Hematopoietic multipotent progenitor cell (in vitro differentiated cells): ENCODE measurements at regions not wholly inside any gene's neighbourhood (a gene's known extent, or its start where the extent isn't known, plus 50 kb on each side); places are given as distances from the start of the nearest gene placed in this dataset.
"Not testable (repeated sequence)": the region's sequence is repeated elsewhere in the genome, so short reads cannot be mapped to it uniquely, and the experiment has no call there.

ENCODE experiments used
- DNase-seq, 3 donors: peaks; one replicate each; pipeline ENCODE4 v3.0.0-alpha.2; 2011 to 2015; ENCODE audit warnings: low read depth in 2 of 3, low spot score in 2 of 3

GRCh38 chr2:186348200-186348599 lies 137.9 kb upstream of the ZC3H15 start:
- DNase-seq, result no peak

GRCh38 chr2:186349508-186349907 lies 136.6 kb upstream of the ZC3H15 start:
- peak in 2 of 3 donors; percentile 70 to 95 for DNase-seq

GRCh38 chr2:186354160-186354559 lies 131.9 kb upstream of the ZC3H15 start:
- not testable (repeated sequence) for DNase-seq

DNA sequence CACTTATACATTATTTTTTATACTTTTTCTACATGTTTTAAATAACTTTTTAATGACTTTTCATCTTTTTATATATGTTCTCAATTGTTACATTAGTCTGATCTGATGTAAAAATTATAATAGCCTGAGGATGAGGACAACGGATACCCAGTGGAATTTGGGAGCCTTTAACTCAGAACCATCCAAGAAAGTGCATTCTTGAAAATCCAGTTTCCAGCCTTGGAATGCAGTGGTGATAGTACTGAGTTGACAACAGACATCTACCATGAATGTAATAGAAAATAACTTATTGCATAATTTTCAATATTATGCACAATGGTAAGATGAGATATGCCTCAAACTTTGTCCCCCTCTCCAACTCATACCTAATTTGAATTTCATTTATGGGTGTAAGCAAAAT lies 120.7 kb upstream of the ZC3H15 start:
- no peak for DNase-seq

DNA sequence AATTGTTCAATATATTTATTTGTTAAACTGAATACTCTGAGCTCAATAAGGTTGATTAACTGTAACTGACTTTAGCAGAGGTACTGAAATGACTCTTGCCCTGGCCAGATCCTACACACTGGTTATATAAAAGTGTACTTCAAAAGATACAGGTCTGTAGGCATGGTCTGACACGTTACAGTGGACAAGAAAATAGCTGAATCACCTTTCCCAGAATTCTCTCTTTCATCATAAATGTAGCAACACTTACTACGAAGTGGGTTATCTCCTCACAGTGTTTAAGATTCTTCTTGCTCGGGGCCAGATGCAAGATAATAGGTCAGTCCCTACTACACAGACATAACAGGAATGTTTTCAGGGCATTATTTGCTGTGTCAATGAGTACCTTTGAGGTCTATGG lies 107.0 kb upstream of the ZC3H15 start:
- no peak for DNase-seq

DNA sequence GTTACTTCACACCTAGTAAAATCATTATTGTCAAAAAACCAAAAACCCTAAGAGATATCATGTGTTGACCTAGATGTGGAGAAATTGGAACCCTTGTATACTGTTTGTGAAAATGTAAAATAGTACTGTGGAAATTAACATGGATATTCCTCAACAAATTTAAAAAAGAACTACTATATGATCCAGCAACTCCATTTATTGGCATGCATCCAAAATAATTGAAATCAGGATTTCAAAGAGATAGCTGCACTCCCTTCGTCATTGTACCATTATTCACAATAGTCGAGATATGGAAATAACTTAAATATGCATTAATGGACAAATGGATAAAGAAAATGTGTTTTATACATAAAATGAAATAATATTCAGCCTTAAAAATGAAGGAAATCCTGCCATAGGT lies 105.3 kb upstream of the ZC3H15 start:
- DNase-seq, result no peak

DNA sequence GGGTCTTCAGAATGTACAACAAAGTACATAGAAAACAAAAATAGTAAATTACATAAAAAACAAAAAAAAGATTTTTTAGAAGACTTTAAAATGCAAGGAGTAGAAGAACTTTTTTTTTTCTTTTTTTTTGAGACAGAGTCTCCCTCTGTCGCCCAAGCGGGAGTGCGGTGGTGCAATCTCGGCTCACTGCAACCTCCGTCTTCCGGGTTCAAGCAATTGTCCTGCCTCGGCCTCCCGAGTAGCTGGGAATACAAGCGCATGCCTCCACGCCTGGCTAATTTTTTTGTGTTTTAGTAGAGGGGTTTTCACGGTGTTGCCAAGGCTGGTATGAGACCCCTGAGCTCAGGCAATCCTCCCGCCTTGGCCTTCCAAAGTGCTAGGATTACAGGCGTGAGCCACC lies 104.5 kb upstream of the ZC3H15 start:
- no peak for DNase-seq

- DNase-seq, result no peak
Observed at GRCh38 chr2:186382932-186383331, 103.1 kb upstream of the ZC3H15 start.

- DNase-seq, result no peak
Observed at GRCh38 chr2:186384226-186384625, 101.8 kb upstream of the ZC3H15 start.

DNA sequence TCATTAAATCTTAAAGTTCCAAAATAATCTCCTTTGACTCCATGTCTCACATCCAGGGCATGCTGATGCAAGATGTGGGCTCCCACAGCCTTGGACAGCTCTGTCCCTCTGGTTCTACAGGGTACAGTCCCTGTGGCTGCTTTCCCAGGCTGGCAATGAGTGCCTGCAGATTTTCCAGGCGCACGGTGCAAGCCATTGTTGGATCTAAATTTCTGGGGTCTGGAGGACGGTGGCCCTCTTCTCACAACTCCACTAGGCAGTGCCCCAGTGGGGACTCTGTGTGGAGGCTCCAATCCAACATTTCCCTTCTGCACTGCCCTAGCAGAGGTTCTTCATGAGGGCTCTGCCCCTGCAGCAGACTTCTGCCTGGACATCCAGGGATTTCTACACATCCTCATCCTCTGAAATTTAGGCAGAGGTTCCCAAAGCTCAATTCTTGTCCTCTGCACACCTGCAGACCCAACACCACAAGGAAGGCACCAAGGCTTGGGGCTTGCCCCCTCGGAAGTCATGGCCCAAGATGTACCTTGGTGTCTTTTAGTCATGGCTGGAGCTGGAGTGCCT lies 100.3 kb upstream of the ZC3H15 start:
- DNase-seq, result not testable (repeated sequence)

GRCh38 chr2:186399082-186399644 lies 86.9 kb upstream of the ZC3H15 start:
- no peak for DNase-seq

DNA sequence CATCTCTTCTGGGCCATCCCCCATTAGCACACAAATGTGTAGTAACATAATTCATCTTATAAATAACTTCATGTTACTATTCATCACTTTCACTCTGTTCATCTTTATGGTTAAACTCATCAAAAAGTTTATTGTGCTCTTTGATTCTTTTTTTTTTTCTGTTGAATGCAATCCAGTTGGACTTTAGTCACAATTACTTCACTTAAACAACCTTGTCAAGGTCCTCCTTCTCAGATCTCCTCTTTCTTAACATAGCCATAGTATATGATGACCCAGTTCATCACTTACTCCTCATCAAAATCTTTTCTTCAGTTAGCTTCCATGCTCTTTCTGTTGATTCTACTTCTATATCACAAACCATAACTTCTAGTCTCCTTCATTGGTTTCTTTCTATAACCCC lies 80.2 kb upstream of the ZC3H15 start:
- no peak for DNase-seq

DNA sequence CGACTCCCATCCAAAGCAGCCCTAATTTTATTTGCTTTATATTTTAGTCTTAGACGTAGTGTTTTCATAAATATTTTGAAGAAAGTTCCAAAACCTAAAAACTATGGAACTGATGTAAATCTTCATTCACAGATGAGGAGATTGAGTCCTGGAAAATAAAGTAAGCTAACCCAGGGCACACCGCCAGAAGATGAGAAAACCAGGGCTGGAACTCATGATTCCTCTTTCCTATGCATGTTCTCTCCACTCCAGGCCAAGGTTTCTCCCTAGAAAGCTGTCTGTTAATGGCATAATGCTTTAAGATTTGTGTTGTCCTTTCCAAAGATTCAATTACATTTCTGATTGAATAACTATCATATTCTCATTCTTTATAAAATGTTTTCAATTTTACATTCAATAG lies 78.4 kb upstream of the ZC3H15 start:
- DNase-seq, result no peak

DNA sequence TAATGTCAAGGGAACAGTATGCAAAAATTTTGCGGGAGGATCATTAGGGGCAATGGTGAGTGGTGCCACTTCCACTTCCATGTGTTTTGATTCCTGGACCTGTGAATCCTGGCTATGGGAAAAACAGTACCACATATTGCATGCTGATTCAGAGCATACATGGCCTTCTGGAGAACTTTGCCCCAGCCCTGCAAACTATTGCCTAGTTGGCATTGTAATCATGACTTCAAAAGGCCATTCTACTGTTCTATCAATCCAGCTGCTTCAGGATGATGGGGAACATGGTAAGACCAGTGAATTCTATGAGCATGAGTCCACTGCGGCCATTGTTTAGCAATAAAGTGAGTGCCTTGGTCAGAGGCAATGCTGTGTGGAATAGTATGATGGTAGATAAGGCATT lies 75.3 kb upstream of the ZC3H15 start:
- DNase-seq, result no peak

GRCh38 chr2:186422226-186422625 lies 63.8 kb upstream of the ZC3H15 start:
- DNase-seq, result no peak

DNA sequence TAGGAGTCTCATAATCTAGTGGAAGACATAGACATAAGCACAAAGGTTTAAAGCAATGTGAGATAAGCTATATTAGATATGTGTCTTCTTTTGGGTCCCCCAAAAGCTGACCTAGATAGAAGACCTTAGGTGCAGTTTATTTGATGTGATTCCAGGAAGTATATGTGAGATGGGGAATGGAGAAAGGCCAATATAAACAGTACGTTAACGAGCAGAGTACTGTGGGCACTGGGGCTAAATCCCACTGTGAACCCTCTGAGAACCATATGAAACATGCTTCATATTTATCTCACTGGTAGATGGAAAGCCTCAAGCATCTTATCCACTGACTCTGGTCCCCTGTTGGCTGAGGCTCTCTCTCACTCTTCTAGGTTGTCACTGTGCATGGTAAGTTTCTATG lies 62.6 kb upstream of the ZC3H15 start:
- no peak for DNase-seq

GRCh38 chr2:186424265-186424664 lies 61.8 kb upstream of the ZC3H15 start:
- DNase-seq, result no peak

DNA sequence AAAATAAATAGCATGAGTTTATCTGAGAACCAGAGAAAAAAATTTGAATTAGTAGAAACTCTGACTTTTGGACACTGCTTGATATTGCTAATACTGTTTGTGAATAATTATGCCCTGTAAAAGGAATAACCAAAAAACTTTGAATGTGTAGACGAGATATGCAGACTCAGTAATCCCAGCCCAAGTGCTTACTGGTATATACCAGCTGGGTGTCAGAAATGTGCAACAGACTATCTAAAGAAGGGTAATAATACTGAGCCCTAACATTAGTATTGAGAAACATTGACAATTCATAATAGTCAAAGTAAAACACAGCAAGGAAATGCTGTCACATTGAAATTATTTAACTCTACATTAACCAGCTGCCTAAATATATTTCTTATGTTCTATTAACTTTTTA lies 60.5 kb upstream of the ZC3H15 start:
- no peak for DNase-seq

DNA sequence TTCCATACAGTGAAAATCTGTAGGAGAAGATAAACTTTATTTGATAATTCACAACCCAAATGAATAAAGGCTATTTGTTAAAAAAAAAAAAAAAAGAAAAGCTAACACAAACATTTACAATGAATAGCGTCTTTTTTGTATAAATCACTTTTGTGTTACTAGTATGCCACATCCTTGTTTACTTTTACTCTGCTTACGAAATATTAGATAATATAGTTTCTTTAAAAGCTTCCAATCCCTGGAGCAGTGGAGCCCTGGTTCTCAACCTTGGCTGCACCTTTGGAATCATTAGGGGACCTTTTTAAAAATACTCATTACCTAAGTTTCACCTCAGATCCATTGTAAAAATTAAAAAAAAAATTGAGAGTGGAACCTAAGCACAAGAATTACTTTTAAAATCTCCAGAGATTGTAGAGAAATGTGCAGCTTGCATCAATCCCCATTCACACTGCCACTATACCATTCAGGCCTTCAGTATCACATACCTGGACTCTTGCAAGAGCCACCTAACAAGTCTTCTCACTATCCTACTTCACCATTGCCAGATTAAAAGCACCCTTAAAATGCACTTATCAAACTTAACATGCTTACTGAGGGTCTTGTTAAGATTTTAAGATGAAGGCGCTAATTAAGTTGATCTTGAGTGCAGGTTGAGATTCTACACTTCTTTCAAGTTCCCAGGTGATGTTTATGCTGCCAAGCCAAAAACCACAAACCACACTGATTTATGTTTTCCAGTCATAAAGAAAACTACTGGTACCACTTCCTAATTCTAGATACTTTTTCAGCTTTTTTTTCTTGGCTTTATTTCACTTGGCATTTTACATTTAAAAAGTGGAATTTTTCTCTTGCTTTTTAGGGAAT lies 59.7 kb upstream of the ZC3H15 start:
- peak in 2 of 3 donors; percentile 5 to 55 for DNase-seq

- DNase-seq, result not testable (repeated sequence)
Observed at GRCh38 chr2:186427017-186427350, 59.1 kb upstream of the ZC3H15 start.

DNA sequence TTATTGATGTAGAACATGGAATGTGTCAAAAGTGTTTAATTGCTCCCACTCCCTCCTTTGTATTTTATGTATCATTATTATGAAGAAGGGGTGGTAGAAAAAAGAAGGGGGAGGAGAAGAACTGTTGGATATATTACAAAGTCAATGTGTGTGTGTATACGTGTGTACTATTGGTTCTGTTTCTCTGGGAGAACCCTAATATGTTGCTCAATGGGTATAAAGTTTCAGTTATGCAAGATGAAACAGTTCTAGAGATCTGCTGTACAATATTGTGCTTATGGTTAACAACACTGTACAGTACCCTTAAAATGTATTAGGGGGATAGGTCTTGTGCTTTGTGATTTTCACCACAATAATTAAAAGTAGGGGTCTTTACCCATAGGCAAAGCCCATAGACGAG lies 58.1 kb upstream of the ZC3H15 start:
- no peak for DNase-seq

- DNase-seq, result no peak
Observed at GRCh38 chr2:186429104-186429503, 57.0 kb upstream of the ZC3H15 start.
